ENCODE measurements at regions not wholly inside any gene's neighbourhood (a gene's known extent, or its start where the extent isn't known, plus 50 kb on each side); places are given as distances from the start of the nearest gene placed in this dataset.

DNA sequence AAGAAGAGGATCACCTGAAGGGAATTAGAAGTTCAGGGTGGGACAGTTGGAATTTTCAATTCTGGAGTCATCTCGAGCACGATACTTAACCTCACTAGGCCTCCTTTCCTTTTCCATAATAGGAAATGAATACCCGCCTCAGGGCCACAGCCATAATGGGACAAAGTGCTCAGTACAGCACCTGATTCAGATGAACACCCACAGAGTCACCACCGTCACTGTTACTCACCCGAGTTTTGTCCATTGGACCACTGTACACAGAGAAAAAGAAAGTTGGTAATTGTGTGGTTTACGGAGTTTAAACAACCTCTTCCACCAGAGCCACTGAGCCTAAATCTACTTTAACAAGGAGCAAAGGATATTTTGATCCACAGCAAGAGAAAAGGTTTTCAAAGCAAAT, 122.0 kb upstream of the NDUFV2 start:
- Histone ChIP-seq H3K36me3 (ENCODE audit: control insufficient read depth, insufficient read depth, low read length) (no peaks in the 10 kb centered on the region), H3K9ac (ENCODE audit: extremely low read depth, low read length, poor library complexity, severe bottlenecking) (no peak overlapping the region), H3K27ac (ENCODE audit: low read depth, low read length) (no peak overlapping the region), H3K27me3 (ENCODE audit: control insufficient read depth, insufficient read depth, low read length, poor library complexity, severe bottlenecking) (no peaks in the 10 kb centered on the region), H3K4me1 (ENCODE audit: control insufficient read depth, insufficient read depth, low read length) (peaks cover 4% of the 10 kb centered on the region), H3K4me3 (ENCODE audit: low read length) (no peak overlapping the region), H3K9me3 (ENCODE audit: control insufficient read depth, low read length) (no peaks in the 10 kb centered on the region)
- Mint-ChIP-seq H3K27me3 (ENCODE audit: insufficient read depth) (peaks cover 4% of the 10 kb centered on the region), H3K4me3 (no peak overlapping the region), H3K27ac (no peak overlapping the region), H3K4me1 (peaks cover 24% of the 10 kb centered on the region), H3K9me3 (peaks cover 6% of the 10 kb centered on the region), H3K36me3 (ENCODE audit: low read depth) (peaks cover 2% of the 10 kb centered on the region)
- DNase-seq, result no peak
- TF ChIP-seq, protein P1, sequence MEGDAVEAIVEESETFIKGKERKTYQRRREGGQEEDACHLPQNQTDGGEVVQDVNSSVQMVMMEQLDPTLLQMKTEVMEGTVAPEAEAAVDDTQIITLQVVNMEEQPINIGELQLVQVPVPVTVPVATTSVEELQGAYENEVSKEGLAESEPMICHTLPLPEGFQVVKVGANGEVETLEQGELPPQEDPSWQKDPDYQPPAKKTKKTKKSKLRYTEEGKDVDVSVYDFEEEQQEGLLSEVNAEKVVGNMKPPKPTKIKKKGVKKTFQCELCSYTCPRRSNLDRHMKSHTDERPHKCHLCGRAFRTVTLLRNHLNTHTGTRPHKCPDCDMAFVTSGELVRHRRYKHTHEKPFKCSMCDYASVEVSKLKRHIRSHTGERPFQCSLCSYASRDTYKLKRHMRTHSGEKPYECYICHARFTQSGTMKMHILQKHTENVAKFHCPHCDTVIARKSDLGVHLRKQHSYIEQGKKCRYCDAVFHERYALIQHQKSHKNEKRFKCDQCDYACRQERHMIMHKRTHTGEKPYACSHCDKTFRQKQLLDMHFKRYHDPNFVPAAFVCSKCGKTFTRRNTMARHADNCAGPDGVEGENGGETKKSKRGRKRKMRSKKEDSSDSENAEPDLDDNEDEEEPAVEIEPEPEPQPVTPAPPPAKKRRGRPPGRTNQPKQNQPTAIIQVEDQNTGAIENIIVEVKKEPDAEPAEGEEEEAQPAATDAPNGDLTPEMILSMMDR (conservative IDR thresholded peaks at IDR 0.05), result no peak
- 90 to 95% methylated on average over 4 to 6 of the region's 6 CpGs for WGBS, 2 experiments (ENCODE audit: insufficient coverage in 1 of 2, insufficient read length in 1 of 2)

- Mint-ChIP-seq H3K27me3 (ENCODE audit: insufficient read depth) (peaks cover 4% of the 10 kb centered on the region), H3K9me3 (peaks cover 6% of the 10 kb centered on the region), H3K4me3 (no peak overlapping the region), H3K4me1 (peaks cover 24% of the 10 kb centered on the region), H3K27ac (no peak overlapping the region), H3K36me3 (ENCODE audit: low read depth) (peaks cover 2% of the 10 kb centered on the region)
- Histone ChIP-seq H3K36me3 (ENCODE audit: control insufficient read depth, insufficient read depth, low read length) (no peaks in the 10 kb centered on the region), H3K9me3 (ENCODE audit: control insufficient read depth, low read length) (no peaks in the 10 kb centered on the region), H3K4me3 (ENCODE audit: low read length) (no peak overlapping the region), H3K27ac (ENCODE audit: low read depth, low read length) (no peak overlapping the region), H3K4me1 (ENCODE audit: control insufficient read depth, insufficient read depth, low read length) (peaks cover 4% of the 10 kb centered on the region), H3K9ac (ENCODE audit: extremely low read depth, low read length, poor library complexity, severe bottlenecking) (no peak overlapping the region), H3K27me3 (ENCODE audit: control insufficient read depth, insufficient read depth, low read length, poor library complexity, severe bottlenecking) (no peaks in the 10 kb centered on the region)
- no peak for DNase-seq
- TF ChIP-seq, protein P1 (conservative IDR thresholded peaks at IDR 0.05), result no peak
- WGBS, 2 experiments (ENCODE audit: insufficient coverage in 1 of 2, insufficient read length in 1 of 2), result 73% methylated on average over 5 to 6 of the region's 6 CpGs
These were observed 121.6 kb upstream of the NDUFV2 start for GRCh38 chr18:8980918-8981317.

- H3K9me3 Mint-ChIP-seq, result no peaks in the 10 kb centered on the region
- no peak overlapping the region for H3K27ac Mint-ChIP-seq
- no peaks in the 10 kb centered on the region for H3K9me3 ChIP-seq (ENCODE audit: control insufficient read depth, low read length)
- H3K4me3 Mint-ChIP-seq, result no peak overlapping the region
- peaks cover 4% of the 10 kb centered on the region for H3K4me1 ChIP-seq (ENCODE audit: control insufficient read depth, insufficient read depth, low read length)
- WGBS, 2 experiments (ENCODE audit: insufficient coverage in 1 of 2, insufficient read length in 1 of 2), result 79 to 82% methylated on average over 11 to 13 of the region's 13 CpGs
- peak; percentile 77 for DNase-seq
- peak overlapping the region; percentile 36 for H3K27ac ChIP-seq (ENCODE audit: low read depth, low read length)
- H3K4me1 Mint-ChIP-seq, result peaks cover 24% of the 10 kb centered on the region
- no peaks in the 10 kb centered on the region for H3K36me3 ChIP-seq (ENCODE audit: control insufficient read depth, insufficient read depth, low read length)
- no peaks in the 10 kb centered on the region for H3K27me3 ChIP-seq (ENCODE audit: control insufficient read depth, insufficient read depth, low read length, poor library complexity, severe bottlenecking)
- peaks cover 7% of the 10 kb centered on the region for H3K27me3 Mint-ChIP-seq (ENCODE audit: insufficient read depth)
- no peaks in the 10 kb centered on the region for H3K36me3 Mint-ChIP-seq (ENCODE audit: low read depth)
- TF ChIP-seq, protein P1 (conservative IDR thresholded peaks at IDR 0.05), result peak; percentile 74
- no peak overlapping the region for H3K9ac ChIP-seq (ENCODE audit: extremely low read depth, low read length, poor library complexity, severe bottlenecking)
- no peak overlapping the region for H3K4me3 ChIP-seq (ENCODE audit: low read length)
These were observed 119.9 kb upstream of the NDUFV2 start for GRCh38 chr18:8982416-8983183.

All from endodermal cell (in vitro differentiated cells).